Motor neuron (in vitro differentiated cells): ENCODE measurements at regions not wholly inside any gene's neighbourhood (a gene's known extent, or its start where the extent isn't known, plus 50 kb on each side); places are given as distances from the start of the nearest gene placed in this dataset.

Source experiments
- ATAC-seq, 8 experiments: fragments of 200-7000 bp; cut with Tn5 transposase; replicated peaks in 6 of 8; 2 replicates each; pipeline ENCODE4 v1.8.0; 2021; ENCODE audit warnings: mild to moderate bottlenecking in 8 of 8, moderate library complexity in 8 of 8
- H3K27ac ChIP-seq, 2 donors: fragments of 250-450 bp; sonication (Bioruptor Pico); 2 replicates each; pipeline ENCODE4 v1.9.0; 2021; ENCODE audit warnings: antibody characterized with exemption in 2 of 2, mild to moderate bottlenecking in 2 of 2, moderate library complexity in 1 of 2
- H3K4me1 ChIP-seq, 2 donors: fragments of 250-450 bp; sonication (Bioruptor Pico); replicated peaks in 1 of 2; 2 replicates each; pipeline ENCODE4 v1.6.1; 2021; ENCODE audit warnings: antibody characterized with exemption in 2 of 2, mild to moderate bottlenecking in 2 of 2, moderate library complexity in 1 of 2
- H3K4me3 ChIP-seq, 5 donors: fragments of 250-450 bp; sonication (Bioruptor Pico); 2 replicates each; pipeline ENCODE4 v1.9.0; 2021; ENCODE audit warnings: antibody characterized with exemption in 5 of 5, mild to moderate bottlenecking in 5 of 5, moderate library complexity in 4 of 5
- WGBS, 10 experiments: fragments of 450-650 bp; shearing (Covaris generic); methylation state at CpG; one replicate each; pipeline ENCODE4 v1.0.0; 2022; 5-methylcytosine and 5-hydroxymethylcytosine counted together
- in situ Hi-C, 9 experiments: fragments of 400-800 bp; cut with MboI; loops; one replicate each; pipeline ENCODE4 v1.15.0; 2021; ENCODE audit warnings: low sequenced_read_pairs in 9 of 9, low pct_unique_long_range_greater_than_20kb in 2 of 9; ENCODE audit not compliant: unreplicated experiment in 9 of 9

DNA sequence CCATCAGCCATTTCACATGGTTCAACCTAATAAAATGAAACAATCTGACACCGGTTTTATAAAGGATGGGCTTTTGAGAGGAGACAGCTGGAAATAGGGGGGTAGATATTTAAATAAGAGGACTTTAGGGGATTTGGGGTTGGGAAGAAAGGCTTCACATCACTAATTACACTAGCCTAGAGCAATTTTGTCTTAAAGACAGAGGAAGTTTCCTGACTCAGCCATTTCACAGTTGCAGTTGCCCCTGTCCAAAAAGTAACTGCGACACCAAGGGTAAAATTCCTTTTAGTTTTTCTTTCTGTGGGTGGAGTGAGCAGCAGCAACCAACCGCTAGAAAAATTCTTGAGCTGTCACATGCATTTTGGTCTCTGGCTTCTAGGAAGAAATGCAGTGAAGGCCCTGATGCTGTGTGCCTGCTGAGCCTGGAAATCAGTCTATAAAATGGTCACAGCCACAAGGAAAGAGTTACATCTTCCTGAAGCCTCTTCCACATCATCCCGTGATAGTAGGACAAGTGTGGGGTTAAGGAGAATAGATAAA, 233.6 kb downstream of the ZNF674 start:
- Histone ChIP-seq H3K4me3 (no peak overlapping the region), H3K27ac (no peak overlapping the region), H3K4me1 (no peaks in the 10 kb centered on the region)
- no peak for ATAC-seq
- 17% methylated on average over 1 of the region's 4 CpGs; no CpG with 5 or more reads in 9 of the 10 experiments for WGBS, 10 experiments
- in situ Hi-C loops: no loop called here

DNA sequence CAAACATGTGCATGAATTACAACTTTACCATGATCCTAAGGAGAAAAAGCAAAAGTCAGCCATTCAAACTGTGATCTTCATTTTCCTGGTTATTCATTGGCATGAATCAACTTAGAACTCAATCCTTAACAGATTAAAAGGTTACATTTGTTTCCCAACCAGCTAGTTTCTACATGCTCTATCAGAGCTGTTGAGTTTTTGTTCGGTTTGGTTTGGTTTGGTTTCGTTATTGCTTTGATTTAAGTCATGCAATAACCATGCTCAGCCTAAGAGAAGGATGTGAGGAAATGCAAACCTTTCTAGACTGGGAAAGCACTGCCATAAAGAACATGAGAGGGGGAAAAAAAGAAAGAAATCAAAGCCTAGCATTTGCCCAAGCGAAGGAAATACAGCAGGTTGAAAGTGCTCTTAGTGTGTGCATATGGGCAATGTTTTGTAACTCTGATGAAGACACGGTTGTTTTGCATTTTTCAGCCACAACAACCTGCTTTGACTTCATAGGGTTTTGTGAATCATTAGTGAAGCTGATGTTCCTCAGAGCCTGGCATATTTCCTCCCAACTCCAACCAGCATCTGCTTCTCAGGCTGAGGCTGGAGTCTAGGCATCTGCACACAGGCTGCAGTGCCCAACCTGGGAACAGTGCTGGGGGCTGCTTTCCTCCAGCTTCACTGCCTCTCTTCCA, 234.3 kb downstream of the ZNF674 start:
- in situ Hi-C loops: no loop called here
- Histone ChIP-seq H3K4me3 (no peak overlapping the region), H3K27ac (no peak overlapping the region), H3K4me1 (no peaks in the 10 kb centered on the region)
- ATAC-seq: peak in 3 of 8 experiments; percentile 12 to 49 (median 23)
- 0 to 86% (median 53%) methylated on average over 1 to 4 of the region's 4 CpGs; no CpG with 5 or more reads in 4 of the 10 experiments for whole genome bisulfite sequencing, 10 experiments

DNA sequence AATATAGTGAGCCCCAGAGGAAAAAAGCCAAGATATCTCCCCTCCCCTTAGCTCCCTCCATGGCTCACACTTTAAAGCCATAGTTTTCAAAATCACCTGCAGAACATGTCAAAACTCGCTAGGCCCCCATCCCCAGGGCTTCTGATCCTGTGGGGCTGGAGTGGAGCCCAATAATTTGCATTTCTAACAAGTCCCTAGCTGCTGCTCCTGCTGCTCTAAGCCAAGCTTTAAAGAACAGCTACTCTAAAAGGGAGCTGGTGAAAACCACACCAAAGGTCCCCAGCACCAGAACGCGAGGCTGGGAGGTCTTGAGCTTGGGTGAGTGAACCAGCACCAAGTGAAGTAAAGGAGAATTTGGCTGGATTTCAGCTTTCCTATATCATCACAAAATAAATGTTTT, 237.1 kb downstream of the ZNF674 start:
- Histone ChIP-seq H3K4me1 (no peaks in the 10 kb centered on the region), H3K27ac (no peak overlapping the region), H3K4me3 (no peak overlapping the region)
- in situ Hi-C loops: no loop called here
- no peak for ATAC-seq
- 56% methylated on average over 3 of the region's 3 CpGs; no CpG with 5 or more reads in 9 of the 10 experiments for WGBS, 10 experiments

DNA sequence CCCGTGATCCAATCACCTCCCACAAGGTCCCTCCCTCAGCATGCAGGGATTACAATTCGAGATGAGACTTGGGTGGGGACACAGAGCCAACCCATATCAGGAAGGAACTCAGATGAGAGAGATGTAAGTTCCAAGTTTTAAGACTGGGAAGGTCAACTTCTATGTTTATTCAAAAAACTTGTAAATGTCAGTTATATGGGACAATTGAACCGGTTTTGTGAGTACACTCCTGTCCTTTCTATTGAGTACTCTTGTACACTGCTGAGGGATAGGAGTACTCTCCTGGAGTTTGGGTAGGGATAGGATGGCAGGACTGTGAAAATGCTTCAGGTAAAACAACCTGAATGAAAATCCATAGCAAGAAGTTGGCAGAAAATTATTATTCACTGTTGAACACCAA, 239.1 kb downstream of the ZNF674 start:
- no peak overlapping the region for H3K27ac ChIP-seq
- WGBS, 10 experiments: 42 to 100% (median 100%) methylated on average over 1 to 2 of the region's 3 CpGs; no CpG with 5 or more reads in 7 of the 10 experiments
- H3K4me1 ChIP-seq: peaks cover 0 to 3% of the 10 kb centered on the region in 2 donors
- in situ Hi-C loops: no loop called here
- ATAC-seq: no peak
- no peak overlapping the region for H3K4me3 ChIP-seq

DNA sequence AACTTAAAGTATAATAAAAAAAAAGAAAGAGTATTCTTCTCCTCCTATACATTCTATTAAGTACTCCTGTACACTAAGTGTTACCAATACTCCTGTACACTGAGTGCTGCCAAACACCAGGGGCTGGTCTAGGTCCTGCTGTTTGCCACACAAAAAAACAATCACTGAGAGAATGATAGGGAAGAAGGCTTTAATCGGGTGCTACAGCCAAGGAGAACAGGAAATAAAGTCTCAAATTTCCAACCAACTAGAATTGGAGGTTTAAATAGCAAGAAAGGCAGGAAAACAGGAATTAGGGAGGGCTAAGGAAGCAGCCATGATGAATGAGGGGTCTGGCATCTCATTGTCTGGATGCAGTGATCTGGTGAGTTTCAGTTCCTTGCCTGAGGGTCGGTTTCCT, 239.8 kb downstream of the ZNF674 start:
- H3K27ac ChIP-seq: no peak overlapping the region
- 0 to 100% (median 72%) methylated on average over 1 to 2 of the region's 2 CpGs; no CpG with 5 or more reads in 6 of the 10 experiments for WGBS, 10 experiments
- no peak overlapping the region for H3K4me3 ChIP-seq
- no peak for ATAC-seq
- H3K4me1 ChIP-seq: peaks cover 0 to 3% of the 10 kb centered on the region in 2 donors
- in situ Hi-C loops: no loop called here

DNA sequence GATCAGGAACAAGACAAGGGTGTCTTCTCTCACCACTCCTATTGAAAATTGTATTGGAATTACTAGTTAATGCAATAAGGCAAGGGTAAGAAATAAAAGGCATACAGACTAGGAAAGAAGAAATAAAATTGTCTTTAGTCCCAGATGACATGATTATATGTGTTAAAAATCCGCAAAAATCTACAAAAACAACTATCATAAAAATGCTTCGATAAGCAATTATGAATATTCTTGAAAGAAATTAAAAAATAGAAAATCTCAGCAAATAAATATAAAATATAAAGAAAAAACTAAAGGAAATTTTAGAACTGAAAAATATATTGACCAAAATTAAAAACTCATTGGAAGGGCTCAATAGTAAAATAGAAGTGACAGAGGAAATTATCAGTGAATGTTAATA, 243.3 kb downstream of the ZNF674 start:
- in situ Hi-C loops: no loop called here
- no peak for ATAC-seq
- Histone ChIP-seq H3K4me1 (peaks cover 0 to 3% of the 10 kb centered on the region in 2 donors), H3K4me3 (no peak overlapping the region), H3K27ac (no peak overlapping the region)
- WGBS, 10 experiments: 14 to 100% (median 84%) methylated on average over 1 to 2 of the region's 2 CpGs; no CpG with 5 or more reads in 2 of the 10 experiments

DNA sequence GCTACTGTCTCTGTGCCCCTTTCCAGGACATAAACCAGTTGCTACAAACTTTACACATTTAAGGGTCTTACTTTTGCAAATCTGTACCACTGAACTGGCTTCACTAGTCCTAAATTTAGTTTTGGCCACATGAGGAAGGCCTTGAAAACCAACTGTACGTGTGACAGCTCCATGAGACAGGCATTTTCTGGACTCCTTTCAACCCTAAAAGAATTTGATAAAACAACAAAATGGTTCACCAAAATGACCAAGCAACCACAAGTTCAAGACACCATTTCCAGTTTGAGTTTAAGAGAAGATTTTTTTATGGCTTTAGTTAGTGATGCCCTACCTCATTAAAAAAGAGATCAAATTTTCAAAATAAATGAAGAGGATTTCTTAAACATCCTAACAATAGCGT, 246.4 kb downstream of the ZNF674 start:
- WGBS, 10 experiments: 14 to 100% (median 86%) methylated on average over 1 to 2 of the region's 2 CpGs; no CpG with 5 or more reads in 2 of the 10 experiments

DNA sequence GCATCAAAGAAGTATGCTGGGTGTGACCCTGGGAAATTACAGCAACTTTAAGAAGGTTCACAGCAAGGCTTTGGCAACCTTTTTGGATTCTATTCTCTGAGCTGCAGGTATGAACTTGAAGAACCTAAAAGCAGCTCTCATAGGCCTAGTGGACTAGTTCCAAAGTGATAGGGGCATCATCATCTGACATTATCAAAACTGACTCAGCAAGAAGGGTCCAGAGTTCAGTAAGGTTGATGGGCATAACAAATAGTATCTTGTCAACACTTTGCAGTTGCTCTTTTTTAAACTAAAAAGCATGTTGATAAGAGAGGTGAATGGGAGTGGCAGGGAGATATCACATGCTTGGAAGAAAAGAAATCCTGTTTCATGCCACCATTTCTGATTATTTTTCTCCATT, 249.3 kb downstream of the ZNF674 start:
- in situ Hi-C loops: loop anchor here in 1 of 9 experiments (25.0 kb wide), 1 partner anchor 109 kb away; no protein-coding TSS in a partner anchor
- no peak for ATAC-seq

More for the DNA sequence above, 246.4 kb downstream of the ZNF674 start:
- H3K27ac ChIP-seq: no peak overlapping the region
- in situ Hi-C loops: loop anchor here in 1 of 9 experiments (25.0 kb wide), 1 partner anchor 112 kb away; no protein-coding TSS in a partner anchor
- H3K4me1 ChIP-seq: peaks cover 0 to 3% of the 10 kb centered on the region in 2 donors
- no peak overlapping the region for H3K4me3 ChIP-seq
- ATAC-seq: no peak

DNA sequence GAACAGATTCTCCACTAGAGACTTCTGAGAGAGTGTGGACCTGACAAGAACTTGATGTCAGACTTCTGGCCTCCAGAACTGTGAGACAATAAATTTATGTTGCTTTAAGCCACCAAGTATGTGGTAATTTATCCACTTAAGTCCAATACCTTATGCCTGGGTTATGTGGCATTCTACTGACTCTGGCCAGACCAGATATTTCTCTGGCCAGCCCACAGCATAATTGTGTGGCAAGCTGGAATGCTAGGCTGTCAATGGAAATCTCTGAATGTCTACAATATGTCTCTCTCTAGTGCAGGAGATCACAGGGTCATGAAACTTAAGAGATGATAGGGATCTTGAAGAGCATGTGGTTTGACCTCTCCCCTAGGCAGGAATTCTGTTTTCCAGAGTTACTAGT, 251.0 kb downstream of the ZNF674 start:
- H3K4me3 ChIP-seq: no peak overlapping the region
- no peaks in the 10 kb centered on the region for H3K4me1 ChIP-seq
- in situ Hi-C loops: loop anchor here in 1 of 9 experiments (25.0 kb wide), 1 partner anchor 107 kb away; no protein-coding TSS in a partner anchor

More for the DNA sequence above, 249.3 kb downstream of the ZNF674 start:
- no peaks in the 10 kb centered on the region for H3K4me1 ChIP-seq
- no peak overlapping the region for H3K4me3 ChIP-seq
- H3K27ac ChIP-seq: no peak overlapping the region

DNA sequence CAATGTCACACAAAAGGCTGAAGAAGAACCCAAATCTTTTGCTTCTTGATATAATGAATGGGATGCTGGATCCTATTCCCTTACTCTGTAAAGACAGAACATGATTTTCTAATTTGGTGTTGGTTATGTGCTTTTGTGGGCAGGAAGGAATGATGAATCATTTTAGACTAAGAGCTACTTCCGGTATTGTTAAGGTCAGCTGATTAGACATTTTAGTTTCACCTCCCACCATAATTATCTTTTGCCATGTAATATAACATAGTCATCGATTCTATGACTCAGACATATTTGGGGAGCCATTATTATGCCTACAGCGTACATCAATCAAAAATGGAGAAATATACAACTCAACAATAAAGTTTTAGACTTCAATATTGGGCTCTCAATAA, 265.3 kb downstream of the ZNF674 start:
- H3K4me3 ChIP-seq: no peak overlapping the region
- no peak overlapping the region for H3K27ac ChIP-seq
- WGBS, 10 experiments: 10 to 88% (median 28%) methylated on average over 1 to 3 of the region's 3 CpGs; no CpG with 5 or more reads in 5 of the 10 experiments
- no peak for ATAC-seq
- H3K4me1 ChIP-seq: no peaks in the 10 kb centered on the region
- in situ Hi-C loops: loop anchor here in 1 of 9 experiments (25.0 kb wide), 1 partner anchor 93 kb away; no protein-coding TSS in a partner anchor

More for the DNA sequence above, 251.0 kb downstream of the ZNF674 start:
- no peak overlapping the region for H3K27ac ChIP-seq
- no peak for ATAC-seq

DNA sequence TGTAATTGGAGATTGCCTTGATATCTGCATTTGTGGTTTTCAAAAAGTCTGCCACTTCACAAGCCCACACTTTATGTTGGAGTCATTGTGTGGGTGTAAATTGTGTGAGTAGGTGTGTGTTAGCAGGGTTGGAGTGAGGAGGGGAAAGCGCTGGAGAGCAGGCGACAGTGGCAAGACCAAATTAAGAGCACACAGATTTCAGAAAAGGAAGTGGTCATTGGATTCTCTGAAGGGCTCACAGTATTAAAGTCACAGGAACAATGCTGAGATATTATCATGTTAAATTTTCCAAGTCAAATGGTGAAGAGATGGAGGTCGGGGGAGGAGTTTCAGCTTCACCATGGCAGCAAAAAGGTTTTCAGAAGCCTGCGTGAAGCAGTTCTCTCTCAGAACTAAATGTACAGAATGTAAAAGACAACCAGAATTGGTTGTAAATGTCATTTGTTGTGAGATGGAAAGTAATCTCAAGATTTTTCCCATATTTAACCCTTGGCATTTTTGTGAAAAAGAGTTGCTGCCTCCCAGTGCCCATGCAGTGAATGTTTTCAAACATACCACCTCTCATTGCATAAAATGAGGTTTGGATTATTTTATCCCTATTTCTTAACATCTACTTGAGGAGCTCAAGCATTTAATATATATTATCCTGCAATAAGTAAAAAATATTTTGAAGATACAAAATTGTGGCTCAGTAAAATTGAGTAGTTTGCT, 265.9 kb downstream of the ZNF674 start:
- in situ Hi-C loops: loop anchor here in 1 of 9 experiments (25.0 kb wide), 1 partner anchor 92 kb away; no protein-coding TSS in a partner anchor
- no peak overlapping the region for H3K27ac ChIP-seq
- WGBS, 10 experiments: 10 to 69% (median 17%) methylated on average over 2 to 3 of the region's 4 CpGs; no CpG with 5 or more reads in 7 of the 10 experiments

DNA sequence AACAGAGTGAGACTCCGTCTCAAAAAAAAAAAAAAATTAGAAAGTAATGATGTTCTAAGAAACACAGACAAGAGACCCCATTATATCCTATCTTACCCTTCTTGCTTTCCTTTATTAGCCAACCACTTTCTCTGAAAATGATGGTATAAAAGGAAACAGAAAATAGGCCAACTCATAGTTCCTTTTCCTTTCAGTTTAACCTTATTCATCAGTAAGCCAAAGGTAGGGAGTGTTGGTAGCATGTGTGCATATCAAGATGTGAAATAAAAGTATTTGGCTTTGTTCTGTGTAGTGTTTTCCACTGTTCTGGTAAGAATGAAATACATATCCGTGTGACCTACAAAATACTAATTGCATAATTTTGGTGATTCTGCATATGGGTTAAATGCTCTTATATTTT, 266.6 kb downstream of the ZNF674 start:
- Histone ChIP-seq H3K27ac (no peak overlapping the region), H3K4me1 (no peaks in the 10 kb centered on the region), H3K4me3 (no peak overlapping the region)
- no peak for ATAC-seq
- 57 to 83% (median 72%) methylated on average over 1 to 2 of the region's 2 CpGs; no CpG with 5 or more reads in 4 of the 10 experiments for WGBS, 10 experiments
- in situ Hi-C loops: loop anchor here in 1 of 9 experiments (25.0 kb wide), 1 partner anchor 91 kb away; no protein-coding TSS in a partner anchor

More for the DNA sequence above, 265.9 kb downstream of the ZNF674 start:
- ATAC-seq: peak in 3 of 8 experiments; percentile 41 to 63 (median 58)
- Histone ChIP-seq H3K4me1 (no peaks in the 10 kb centered on the region), H3K4me3 (no peak overlapping the region)

DNA sequence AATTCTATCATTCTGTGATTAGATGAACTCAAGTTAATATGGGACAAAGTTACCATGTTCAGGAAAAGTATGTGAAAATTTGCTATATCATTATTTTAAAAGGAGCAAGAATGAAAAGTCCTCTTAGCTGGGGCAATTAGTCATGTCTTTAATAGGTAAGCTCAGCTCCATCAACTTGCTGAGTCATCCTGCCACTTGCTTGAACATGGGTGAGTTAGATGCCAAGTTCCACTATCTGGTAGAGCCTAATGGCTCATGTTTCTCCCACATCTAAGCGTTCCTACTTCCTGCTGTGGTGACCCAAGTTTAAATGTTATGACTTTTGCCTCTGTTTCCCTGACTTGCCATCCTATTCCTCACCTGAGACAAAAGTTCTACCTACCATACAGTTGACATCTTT, 276.8 kb downstream of the ZNF674 start:
- no peaks in the 10 kb centered on the region for H3K4me1 ChIP-seq
- no peak overlapping the region for H3K27ac ChIP-seq
- H3K4me3 ChIP-seq: no peak overlapping the region
- in situ Hi-C loops: no loop called here
- 38 to 100% methylated on average over 1 of the region's 1 CpG; no CpG with 5 or more reads in 8 of the 10 experiments for WGBS, 10 experiments
- no peak for ATAC-seq
